GM18873 (cell line): ENCODE measurements at regions not wholly inside any gene's neighbourhood (a gene's known extent, or its start where the extent isn't known, plus 50 kb on each side); places are given as distances from the start of the nearest gene placed in this dataset.

Source experiments
- ATAC-seq: cut with Tn5 transposase; IDR thresholded peaks from one replicate; pipeline ENCODE4 v1.9.1; 2021; ENCODE audit warnings: mild to moderate bottlenecking, moderate library complexity, moderate number of reproducible peaks; ENCODE audit not compliant: unreplicated experiment, low FRiP score

GRCh38 chr7:131111081-131111576 lies 216.5 kb upstream of the MKLN1 start:
- ATAC-seq, result no peak

- no peak for ATAC-seq
Measured at GRCh38 chr7:131111792-131112191, 215.9 kb upstream of the MKLN1 start.

GRCh38 chr7:131112431-131112830 lies 215.2 kb upstream of the MKLN1 start:
- ATAC-seq, result no peak

GRCh38 chr7:131115340-131115739 lies 212.3 kb upstream of the MKLN1 start:
- ATAC-seq, result no peak

DNA sequence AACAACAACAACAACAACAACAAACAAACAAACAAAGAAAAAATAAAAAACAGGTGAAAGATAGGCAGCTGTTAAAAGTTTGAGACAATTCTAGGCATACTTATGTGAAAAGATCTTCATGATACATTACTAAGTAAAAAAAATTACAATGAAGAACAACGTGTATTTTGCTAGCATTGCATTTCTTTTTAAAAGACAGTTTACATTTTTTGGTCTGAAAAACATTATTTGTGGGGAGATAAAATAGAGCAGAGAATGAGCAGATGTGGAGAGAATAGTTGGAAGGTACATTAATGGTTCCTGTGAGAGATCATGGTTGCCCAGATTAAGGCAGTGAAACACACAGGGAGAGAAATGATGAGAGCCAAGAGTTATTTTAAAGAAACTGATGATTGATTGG lies 210.2 kb upstream of the MKLN1 start:
- ATAC-seq, result no peak

- ATAC-seq, result no peak
Measured at GRCh38 chr7:131119381-131119780, 208.3 kb upstream of the MKLN1 start.

DNA sequence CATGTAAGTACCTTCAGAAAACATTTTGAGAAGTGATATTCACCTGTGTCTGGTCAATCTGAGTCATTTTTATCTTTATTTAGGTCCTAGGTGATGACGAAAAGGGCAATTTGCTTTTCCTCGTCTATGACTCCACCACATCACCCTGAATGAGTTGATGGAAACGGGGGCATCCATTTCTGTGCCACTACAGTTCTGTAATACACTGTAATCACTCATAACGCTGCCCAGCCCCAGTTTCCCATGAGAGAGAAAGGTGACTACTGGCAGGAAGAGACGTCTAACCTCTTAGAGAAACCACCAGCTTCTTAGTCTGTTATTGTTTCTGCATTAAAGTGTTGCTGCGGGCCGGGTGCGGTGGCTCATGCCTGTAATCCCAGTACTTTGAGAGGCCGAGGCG lies 205.3 kb upstream of the MKLN1 start:
- no peak for ATAC-seq

- peak; percentile 90 for ATAC-seq
Measured at GRCh38 chr7:131124001-131124629, 203.6 kb upstream of the MKLN1 start.

DNA sequence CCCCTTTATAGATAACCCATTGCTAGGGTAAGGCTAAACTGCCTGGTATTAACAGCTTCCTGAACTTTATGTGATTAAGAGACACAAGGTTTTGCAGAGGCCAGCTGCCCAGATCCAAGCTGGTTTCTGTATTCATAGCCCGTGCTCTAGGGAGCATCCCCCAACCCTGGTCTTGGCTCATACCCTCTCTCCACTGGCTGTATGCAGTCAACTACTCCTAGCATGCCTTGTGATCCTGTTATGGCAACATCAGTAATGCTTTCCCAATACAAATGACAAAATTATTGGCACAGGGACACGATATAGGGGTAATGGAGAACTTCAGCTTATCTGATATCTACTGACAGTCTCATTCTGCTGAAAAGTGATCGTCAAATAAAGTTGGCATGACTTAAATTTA lies 202.8 kb upstream of the MKLN1 start:
- no peak for ATAC-seq

DNA sequence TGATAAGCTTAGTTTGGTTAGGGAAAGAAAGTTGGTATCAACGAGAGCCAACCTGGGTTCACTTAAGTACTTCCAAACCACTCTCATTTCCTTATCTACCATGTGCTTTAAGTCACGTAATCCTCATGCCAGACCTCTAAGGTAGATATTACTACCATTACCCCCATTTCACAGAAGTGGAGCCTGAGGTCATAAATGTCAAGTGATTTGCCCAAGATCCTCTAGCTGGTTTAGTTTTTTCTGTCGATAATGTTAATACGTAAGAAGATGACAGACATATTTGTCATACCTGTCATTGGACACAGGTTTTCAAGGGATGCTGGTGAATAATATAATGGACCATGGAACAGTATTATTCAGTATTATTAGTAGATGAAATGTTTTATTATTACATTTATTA lies 197.4 kb upstream of the MKLN1 start:
- ATAC-seq, result no peak

DNA sequence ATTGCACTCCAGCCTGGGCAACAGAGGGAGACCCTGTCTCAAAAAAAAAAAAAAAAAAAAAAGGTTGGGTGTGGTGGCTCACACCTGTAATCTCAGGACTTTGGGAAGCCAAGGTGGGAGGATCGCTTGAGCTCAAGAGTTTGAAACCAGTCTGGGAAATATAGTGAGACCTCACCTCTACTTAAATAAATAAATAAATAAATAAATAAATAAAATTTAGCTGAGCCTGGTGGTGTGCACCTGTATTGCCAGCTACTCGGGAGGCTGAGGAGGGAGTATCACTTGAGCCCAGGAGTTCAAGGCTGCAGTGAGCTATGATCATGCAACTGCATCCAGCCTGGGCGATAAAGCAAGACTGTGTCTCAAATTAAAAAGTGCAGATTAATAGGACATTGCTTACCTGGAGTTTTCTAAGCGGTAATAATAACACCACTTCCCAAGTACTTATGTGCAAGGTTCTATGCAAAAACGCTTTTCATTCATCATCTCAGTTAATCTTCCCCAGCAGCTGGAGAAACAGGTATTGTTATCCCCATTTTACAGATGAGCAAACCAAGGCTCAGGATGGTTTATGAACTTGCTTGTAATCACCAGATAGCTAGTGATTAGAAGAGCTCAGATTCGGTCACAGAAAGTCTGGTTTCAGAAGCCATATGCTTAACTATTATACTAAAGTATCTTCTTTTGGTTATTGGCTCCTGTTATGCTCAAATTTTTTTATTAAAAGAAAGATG lies 196.5 kb upstream of the MKLN1 start:
- ATAC-seq, result no peak

DNA sequence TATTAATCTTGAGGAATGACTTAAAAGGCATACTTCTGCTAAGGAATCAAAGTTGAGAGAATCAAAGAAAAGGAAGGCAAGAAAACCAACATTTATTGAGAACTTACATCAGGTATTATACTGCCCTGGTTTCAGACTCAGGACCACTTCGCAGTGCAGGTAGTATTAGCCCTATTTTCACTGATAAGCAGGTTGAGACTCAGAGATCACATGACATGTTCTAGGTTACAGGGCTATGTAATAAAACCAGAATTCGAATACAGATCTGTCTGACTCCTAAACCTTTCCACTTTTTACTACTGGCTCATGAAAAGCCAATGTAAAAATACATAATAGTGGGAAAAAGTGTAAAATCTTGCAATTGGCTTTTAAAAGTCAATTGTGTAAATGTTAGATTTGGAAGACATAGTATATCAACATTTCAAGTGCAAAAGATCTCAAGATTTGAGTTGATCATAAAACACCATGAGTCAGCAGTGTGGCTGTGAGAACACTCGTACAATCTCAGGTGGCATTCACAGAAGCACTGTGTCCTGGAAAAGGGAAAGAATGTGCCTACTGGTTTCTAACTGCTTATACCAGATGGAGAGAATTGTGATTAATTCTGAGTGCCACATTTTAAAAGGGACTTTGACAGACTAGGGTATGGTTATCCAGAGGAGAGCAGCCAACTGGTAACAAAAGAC lies 195.8 kb upstream of the MKLN1 start:
- no peak for ATAC-seq

DNA sequence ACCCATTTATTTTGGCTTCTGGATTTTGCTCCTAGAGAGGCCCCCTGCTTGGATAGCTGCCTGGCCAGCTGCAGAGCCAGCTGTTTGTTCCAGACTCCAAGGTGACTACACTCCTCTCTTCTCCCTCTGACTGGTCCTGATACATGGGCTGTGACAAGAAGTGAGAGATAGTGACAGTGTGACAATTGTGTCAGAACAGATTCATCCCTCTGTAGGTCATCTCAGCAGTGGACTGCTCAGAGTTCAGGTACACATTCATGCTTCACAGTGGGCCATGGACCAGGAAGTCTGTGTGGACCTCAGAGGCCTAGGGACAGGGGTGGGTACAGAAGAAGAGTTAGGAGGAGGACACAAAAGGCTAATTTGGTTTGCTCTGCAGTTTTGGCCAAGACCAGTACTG lies 188.2 kb upstream of the MKLN1 start:
- ATAC-seq, result no peak

DNA sequence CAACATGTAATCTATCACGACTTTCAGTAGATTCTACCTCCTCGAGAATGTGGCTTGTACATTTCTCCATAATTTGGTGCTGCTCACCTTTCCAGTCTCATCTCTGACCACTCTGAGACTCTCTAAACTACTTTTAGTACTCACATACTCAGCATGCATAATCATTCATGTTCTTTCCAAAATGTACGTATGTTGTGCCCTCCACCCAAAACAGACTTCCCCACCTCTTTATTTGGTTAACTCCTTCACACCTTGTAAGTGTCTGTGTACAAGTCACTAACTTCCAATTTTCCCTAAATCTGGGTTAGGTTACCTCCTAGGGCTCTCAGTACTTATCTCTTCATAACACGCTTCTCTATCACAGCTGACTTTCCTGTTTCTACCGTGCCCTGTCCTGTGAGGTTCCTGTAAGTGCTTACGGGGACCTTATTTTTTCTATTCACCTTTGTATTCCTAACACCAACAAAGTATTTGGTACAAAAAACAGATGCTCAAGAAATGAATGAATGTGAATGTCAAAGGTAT lies 186.2 kb upstream of the MKLN1 start:
- no peak for ATAC-seq

DNA sequence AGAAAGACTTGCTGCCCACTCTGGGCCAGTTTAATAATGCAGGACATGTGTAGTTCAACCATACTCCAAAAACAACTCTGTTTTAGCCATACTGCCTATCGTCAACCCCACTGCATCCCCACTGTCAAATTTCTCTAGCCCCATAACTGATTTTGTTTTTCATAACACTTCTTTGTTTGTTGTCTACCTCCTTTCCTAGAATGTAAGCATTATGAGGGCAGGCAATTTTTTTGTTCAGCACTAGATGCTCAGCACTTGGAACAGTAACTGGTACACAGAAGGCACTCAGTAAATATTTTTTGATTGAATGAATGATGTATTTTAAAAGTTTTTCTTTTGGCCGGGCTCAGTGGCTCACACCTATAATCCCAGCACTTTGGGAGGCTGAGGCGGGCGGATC lies 183.8 kb upstream of the MKLN1 start:
- ATAC-seq, result no peak

DNA sequence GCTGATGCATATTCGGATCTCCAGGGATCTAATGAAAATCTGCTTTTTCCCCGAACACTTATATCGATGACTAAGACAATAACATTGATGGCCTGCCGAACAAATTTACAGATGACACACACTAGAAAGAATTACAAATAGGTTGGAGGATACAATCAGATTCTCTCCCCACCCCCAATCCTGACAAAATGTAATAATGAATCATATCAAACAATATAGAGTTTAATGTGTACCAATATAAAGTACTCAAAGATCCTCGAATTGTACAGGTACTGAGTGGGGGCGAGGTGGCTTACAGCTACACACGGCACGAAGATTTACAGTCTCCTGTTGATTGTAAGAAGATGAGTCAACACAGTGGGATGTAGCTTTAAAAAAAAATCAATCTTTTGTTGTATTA lies 182.7 kb upstream of the MKLN1 start:
- no peak for ATAC-seq

GRCh38 chr7:131145770-131146169 lies 181.9 kb upstream of the MKLN1 start:
- no peak for ATAC-seq

DNA sequence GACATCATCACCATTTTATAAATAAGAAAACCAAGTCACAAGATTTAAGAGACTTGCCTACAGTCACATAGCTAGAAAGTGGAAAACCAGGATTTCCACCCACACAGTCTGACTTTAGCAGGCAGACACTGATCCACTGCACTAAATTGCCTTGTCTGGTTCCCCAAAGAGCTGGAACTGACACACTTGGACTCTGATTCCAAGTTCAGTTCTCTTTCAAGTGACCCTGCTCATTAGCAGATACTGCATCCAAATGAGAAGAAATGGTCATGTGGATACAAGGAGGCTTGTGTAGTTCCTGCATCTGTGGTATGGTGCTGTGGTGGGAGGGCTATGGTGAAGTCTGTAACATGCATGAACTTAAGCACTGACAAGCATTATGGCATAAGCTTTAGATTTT lies 180.1 kb upstream of the MKLN1 start:
- ATAC-seq, result no peak

DNA sequence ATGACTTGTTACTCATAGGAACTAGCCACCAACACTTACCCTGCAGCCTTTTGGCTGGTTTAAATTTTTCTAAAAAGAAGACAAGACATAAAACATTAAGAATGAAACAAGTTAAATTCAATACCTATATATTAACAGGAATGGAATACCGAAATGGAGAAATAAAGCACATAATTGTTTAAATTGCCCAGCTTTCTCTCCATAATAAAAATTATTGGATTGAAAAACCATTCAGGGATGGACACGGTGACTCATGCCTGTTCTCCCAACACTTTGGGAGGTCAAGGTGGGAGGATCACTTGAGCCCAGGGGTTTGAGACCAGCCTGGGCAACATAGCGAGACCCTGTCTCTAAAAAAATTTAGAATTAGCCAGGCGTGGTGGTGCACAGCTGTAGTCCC lies 179.4 kb upstream of the MKLN1 start:
- no peak for ATAC-seq

DNA sequence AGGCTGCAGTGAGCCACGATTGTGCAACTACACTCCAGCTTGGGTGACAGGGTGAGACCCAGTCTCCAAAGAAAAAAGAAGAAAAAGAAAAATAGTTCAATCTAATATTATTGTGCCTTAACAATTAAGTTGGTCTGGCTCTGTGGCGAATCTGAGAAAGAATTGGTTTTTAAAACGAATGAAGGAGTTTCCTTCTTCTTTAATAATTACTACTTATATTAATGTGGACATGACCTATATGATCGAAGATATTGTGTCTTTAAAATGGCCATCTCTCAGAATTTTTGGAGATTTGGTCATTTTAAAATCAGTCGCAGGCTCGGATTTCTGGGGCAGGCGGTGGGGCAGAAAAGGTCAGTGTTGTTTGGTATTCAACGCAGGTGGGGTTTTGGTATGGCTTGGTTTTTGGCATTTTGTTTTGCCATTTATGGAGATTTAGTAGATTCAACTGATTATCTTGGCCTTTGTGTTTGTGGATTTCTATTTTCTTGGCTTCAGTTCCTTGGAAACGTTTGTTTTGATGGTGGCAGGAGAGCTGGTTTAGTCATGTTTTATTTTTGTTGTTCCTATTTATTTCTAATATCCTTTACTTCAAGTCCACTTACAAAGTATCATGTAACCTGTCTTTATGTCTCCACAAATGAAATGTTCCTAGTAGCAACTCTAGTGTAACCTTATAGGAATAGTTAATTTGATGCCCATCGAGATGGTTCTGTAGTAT lies 178.8 kb upstream of the MKLN1 start:
- no peak for ATAC-seq

- ATAC-seq, result no peak
Measured at GRCh38 chr7:131149429-131149773, 178.3 kb upstream of the MKLN1 start.
